GM19438 (cell line): ENCODE measurements at regions not wholly inside any gene's neighbourhood (a gene's known extent, or its start where the extent isn't known, plus 50 kb on each side); places are given as distances from the start of the nearest gene placed in this dataset.
"Not testable (repeated sequence)": the region's sequence is repeated elsewhere in the genome, so short reads cannot be mapped to it uniquely, and the experiment has no call there.

ENCODE experiments used
- ATAC-seq: cut with Tn5 transposase; IDR thresholded peaks from one replicate; pipeline ENCODE4 v1.9.1; 2021; ENCODE audit warnings: low read depth; ENCODE audit not compliant: unreplicated experiment

DNA sequence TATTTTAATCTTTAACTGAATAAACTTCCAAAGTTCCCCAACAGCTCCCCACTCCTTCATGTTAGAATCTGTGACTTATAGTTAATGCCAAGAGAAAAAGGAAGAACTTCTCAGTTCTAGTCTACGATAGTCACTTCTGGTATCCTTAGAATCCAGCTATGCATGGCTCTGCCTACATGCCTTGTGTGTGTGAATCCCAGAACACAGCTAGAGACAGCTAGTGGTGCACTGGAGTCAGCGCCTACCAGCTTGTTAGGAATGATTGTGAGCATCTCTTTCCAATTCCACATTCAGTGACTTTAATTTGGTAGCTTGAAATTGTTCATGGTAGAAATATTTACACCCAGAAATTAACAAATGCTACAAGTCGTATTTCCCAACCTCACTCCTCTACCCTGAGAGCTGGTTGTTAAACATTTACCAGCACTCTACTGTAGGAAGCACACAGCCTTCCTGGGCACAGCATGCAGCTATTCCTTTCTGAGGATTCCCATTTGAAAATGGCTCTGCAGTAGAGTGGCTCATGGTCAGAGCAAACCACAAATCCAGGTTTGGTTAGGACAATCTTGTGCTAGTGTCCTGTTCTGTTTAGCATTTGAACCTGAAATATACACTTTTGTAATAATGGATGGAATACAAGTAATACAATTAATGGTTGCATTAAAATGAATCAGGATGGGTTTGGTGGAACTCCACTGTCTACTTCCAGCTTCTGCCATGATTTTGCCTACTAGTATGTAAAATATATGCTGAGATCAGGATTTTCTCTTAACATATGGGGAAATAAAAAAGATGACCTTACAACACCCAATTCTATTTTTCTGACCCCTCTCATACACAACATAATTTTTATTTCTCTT, 371.0 kb upstream of the GBE1 start:
- ATAC-seq, result no peak

DNA sequence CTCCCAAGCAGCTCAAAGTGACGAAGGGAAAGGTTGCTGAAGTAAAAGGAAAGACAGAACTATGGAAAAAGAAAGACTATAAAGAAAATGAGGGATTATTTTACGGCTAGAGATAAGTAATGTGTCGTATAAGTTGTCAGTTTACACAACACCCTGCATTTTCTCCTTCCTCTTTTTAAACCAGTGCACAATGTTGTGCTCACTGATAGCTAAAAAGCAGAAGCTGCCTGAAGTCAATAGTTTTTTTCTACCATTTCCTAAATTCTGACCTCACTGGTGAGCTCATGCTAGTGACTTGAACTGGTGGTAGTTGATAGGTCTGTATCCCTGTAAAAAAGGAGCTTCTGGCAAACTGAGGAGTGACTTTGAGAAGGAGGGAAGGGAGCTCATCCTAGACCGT, 368.6 kb upstream of the GBE1 start:
- ATAC-seq, result no peak

DNA sequence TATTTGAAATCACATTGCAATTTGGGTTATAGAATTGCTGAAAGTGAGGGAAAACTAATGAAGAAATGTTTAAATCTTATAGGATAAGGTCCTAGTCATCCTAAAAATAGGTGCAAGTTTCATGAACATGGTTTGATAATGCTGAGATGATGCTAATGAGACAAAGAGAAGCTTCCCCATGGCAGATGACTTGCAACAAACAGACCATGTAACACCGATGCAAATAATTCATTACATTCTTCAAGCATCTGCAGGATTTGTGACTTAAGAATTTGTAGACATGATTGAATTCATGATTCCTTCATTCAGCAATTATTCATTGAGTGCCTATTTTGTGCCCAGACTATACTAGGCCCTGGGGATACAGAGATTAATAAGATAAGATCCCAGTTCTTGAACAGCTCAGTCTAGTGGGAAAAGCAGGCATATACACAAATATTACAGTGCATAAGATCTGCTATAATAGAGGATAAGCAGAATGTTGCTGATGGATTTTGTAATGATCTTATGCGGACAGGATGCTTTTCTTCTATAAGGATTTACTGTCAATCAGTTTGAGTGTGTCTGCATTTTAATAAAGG, 367.9 kb upstream of the GBE1 start:
- ATAC-seq, result no peak

DNA sequence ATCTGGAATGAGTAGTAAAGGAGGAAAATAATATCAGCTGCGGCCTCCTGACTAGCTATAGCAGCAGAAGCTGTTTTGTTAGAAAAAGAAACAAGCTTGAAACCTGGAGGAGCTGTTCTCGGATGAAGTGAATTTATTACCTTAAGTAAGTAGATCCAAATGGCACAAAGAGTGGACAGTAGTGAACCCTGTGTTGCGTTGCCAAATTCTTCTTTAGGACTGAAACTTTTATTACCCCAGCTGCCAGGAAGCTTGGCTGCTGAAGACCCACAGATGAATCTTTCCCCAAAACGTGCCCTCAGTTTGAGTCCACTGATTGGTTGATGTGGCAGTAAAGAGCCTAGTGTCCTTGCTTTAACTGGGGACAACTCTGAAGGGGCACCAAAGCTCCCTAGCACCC, 366.8 kb upstream of the GBE1 start:
- no peak for ATAC-seq

DNA sequence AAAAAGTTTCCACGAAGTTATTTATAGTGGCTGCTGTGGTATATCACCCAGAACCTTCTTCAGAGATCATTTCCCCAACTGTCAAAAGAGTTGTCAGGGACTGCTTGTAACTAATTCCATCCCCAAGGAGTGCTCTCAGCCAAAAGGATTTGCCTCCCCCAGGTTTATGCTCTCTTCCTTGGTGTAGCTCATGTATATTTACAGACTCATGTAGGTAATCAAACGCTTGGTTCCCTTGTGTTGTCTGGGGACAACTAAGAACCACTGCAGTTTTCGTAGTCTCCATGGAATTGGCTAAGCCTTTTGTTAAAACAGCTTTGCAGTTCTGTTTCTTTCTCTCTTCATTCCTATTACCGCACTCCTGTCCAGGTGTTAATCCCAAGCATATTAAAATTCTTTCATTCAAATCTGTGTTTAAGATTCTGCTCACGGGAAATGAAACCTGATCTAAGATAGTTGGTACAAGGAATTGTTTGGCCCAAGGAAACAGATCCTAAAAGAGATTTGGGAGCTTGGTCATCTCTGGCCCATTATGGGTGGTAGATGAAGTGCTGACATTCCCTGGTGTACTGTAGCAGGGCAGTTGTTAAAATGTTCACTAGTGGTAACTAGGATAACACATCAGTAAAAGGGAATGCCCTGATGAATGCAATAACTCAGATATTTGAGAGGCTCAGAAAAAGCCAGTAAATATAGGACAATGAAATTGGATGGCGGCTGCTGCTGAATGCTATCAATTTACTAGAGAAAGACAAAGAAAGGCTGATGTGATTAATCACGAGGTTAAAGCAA, 361.3 kb upstream of the GBE1 start:
- ATAC-seq, result no peak

DNA sequence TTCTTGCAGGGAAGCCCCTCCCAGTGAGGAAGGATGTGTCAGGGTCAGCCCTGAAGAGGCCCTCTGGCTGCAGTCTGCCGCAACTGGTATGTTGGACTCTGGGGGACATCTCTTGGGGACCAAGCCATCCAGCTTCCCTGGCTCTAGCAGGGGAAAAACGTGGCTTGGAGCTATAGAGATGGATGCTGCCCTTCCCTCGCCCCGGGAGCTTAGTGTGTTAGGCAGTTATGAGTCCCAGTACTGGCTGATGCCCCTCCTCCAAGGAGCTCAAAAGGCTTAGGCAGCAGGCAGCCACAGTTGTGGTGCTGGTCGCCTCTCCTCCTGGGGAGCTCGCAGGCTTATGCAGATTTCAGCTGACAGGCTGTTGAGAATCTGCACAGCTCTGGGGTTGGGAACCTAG, 353.1 kb upstream of the GBE1 start:
- ATAC-seq, result no peak

DNA sequence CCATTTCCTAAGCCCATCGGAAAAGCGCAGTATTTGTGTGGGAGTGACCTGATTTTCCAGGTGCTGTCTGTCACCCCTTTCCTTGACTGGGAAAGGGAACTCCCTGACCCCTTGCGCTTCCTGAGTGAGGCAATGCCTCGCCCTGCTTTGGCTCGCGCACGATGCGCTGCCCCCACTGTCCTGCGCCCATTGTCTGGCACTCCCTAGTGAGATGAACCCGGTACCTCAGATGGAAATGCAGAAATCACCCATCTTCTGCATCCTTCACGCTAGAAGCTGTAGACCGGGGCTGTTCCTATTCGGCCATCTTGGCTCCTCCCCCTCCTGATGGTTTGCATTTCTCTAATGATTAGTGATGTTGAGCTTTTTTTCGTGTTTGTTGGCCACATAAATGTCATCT, 349.3 kb upstream of the GBE1 start:
- ATAC-seq, result not testable (repeated sequence)

DNA sequence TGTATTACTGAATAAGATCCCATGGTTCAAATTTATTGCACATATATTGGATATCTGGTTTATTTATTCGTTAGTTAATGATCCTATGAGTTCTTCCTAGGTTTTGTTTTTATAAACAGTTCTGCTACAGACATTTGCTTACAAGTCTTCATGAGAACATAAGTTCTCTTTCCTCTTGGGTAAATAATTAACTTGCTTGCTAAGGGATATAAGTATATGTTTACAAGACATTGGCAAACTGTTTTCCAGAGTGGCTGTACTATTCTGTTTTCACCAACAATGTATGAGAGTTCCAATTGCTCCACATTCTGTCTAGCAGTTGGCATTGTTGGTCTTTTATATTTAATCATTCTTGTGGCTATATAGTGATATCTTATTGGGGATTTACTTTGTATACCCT, 341.8 kb upstream of the GBE1 start:
- no peak for ATAC-seq

DNA sequence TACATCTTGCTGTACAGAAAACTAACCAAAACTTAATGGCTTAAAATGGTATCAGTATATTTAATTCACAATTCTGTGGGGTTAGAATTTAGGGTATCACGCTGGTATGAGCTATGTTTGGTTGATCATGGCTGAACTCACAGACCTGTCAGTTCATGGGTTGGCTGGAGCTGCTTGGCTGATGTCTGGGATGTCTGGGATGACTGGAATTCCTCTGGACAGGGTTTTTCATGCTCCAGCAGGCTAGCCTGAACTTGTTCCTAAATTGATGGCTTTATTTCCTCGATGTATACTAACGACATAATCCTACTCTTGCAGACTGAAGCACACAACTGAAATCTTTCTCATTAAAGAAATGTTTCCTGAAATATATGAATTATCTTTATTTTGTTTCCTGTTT, 338.9 kb upstream of the GBE1 start:
- ATAC-seq, result no peak

DNA sequence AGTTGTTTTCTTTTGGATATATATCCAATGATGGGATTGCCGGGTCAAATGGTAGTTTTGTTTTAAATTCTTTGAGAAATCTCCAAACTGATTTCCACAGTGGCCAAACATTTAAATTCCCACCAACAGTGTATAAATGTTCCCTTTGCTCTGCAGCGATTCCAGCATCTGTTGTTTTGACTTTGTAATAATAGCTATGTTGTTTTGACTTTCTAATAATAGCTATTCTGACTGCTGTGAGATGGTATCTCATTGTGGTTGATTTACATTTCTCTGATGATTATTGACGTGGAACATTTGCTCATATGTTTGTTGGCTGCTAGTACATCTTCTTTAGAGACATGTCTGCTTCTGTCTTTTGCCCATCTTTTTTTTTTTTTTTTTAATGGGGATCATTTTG, 332.2 kb upstream of the GBE1 start:
- no peak for ATAC-seq

DNA sequence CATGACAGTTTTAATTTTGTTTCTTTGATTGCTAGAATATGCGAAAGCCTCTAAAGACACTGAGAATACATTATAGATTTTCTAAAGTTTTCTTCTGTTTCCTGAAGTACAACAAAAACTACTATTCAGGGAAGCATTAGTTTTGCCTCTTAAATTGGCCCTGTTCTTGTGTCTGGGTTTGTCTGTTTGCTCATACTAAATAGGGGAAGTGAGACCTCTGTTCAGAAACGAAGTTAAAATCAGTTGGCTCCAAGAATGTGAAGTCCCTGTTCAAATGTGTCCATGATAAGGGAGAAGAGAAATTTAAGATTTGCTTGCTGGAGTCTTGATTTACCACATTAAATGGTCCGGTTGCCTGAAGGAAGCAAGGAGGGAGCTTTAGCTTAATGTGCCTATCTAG, 327.3 kb upstream of the GBE1 start:
- ATAC-seq, result peak; percentile 58

DNA sequence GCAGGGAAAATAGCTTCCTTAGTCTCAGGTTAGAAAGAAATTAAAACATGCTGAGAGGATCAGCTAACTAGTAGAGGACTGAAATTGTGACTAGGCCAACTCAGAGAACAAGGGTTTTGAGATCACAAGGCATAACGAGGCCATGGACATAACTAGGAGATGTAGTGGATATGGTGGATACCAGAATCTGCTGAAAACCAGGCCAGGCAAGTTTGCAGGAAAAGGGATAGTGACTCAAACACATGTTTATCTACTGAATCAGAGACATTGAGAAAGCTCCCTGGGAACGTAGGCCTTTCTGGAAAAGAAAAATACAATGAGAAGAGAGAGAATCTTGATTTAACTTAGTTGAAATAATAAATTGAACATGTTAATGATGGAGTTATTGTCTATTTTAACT, 326.5 kb upstream of the GBE1 start:
- ATAC-seq, result no peak

DNA sequence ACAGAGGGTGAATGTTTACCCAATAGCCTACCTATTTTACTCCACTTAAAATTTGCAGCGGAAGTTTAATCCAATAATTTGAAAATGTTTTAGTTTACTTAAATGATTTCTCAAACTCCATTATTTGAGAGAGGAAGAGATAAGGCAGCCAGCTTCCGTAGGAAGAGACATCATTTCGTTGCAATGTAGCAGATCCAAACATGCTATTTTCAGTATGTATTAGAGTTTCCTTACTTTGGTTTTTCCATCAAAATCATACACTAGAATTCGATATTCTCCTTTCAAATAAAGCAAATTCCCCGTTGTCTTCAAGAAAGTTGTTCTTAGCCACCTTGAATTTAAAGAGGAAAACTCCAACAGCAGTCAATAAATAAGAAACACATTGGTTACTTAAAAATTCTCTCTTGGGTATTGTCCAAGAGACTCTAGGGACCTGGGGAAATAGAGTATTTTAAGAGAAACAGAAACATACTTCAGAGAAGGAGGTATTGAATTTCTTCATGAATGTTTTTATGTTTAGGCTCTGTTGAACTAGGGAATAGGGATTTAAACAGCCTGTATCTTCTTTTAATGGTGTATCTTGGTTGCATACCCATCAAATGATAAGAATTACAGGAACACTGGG, 324.5 kb upstream of the GBE1 start:
- ATAC-seq, result no peak

DNA sequence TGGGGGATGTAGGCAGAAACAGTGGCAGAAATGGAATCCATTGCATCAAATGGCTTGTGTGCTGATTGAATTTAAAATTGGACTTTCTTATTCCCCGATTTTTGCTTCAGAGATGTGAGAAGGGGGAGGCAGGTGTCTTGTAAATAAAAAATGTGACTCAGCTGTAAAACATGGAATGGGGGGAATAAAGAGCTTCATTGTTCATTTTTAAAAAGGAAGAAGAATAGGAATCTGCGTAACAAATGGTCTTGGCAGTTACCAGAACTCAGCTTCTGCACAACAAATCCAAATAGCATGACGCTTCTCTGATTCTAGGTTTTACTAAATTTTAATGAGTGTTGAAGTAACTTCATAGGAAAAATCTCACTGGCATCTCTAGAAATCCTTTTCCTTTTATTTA, 323.9 kb upstream of the GBE1 start:
- ATAC-seq, result no peak

DNA sequence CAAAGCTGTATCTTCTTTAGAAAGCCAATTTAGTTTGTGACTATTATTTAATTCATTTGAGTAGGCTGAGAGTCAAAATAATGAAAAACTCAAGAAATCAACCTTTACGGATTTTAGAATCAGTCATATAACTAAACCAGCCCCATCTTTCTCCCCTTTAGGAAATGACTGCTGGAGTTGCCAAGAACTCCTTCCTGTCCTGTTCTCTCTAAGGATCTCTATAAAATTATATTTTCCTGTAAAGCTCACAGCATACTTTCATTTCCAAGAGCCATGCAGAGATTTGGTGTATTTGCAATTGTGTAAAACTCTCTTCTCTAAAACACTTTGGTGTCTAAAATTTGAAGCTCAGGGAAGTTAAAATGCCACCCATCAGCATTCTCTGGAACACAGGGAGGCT, 323.4 kb upstream of the GBE1 start:
- no peak for ATAC-seq

DNA sequence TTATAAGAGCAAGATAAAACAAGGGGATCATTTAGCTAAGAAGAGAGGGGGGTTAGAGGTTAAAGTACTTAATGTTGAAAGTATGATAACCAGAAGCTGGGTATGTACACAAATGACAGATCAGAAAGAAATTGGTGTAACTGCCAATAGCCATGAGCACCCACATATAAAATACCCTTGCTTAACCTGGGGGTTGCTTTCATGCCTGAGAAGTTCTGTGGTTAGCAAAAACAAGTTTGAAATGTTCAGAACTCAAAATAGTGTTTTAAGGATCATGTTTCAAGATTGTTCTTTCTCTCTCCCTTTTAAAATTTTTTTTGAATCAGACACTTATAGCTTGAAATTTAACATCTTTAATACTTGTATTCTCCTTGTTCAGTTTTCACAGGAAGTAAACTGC, 321.4 kb upstream of the GBE1 start:
- no peak for ATAC-seq

DNA sequence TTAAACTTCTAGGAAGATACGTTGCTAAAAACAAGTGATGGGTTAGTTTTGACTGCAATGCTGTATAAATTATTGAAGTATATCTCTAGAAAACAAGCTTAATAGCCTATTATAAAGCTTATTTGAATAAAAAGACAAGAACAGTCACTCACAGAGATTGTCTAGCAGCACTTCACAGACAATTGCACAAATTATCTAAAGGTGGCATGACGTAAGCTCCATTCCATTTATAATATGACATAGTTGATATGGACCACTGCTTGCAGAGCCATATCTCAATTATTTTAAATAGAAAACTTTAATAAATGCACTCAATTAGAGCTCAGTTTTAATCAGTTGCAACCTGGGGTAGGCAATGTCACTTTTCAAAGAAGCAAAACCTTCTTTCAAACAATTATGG, 319.9 kb upstream of the GBE1 start:
- ATAC-seq, result no peak

DNA sequence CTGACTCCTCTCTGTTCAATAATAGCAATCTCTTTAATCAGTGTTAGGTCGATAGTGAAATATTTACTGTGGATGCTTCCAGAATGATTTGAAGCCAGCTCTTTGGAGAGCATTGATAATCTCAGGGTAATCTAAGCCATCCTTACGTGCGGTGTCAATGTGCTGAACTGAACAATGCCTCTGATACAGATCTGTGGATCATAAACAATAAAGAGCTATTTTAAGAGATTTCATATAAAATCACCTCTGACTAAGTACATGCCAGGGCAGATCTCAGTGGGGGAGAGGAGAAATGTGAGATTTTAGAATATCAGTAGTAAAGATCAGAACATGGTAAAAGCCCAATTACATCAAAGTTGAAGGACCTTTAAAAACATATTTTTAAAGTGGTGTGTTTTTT, 319.3 kb upstream of the GBE1 start:
- no peak for ATAC-seq

DNA sequence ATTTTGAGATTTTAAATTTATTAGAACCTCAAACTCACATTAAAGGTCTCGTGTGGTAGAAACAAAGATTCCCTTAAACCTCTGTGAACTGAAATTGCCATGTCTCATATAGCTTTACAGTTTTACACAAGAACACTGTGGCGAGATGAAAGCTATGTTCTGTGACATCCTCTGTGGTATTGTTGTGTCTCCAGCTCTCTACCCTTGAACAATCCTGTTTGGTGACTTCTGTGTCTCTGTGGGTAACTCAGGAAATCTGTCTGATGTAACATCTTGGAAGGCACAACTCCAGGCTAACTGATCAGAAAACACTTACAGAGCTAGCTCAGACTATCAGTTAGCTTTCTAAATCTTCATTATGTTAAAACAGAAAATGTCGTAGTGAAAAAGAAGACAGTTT, 318.8 kb upstream of the GBE1 start:
- no peak for ATAC-seq

DNA sequence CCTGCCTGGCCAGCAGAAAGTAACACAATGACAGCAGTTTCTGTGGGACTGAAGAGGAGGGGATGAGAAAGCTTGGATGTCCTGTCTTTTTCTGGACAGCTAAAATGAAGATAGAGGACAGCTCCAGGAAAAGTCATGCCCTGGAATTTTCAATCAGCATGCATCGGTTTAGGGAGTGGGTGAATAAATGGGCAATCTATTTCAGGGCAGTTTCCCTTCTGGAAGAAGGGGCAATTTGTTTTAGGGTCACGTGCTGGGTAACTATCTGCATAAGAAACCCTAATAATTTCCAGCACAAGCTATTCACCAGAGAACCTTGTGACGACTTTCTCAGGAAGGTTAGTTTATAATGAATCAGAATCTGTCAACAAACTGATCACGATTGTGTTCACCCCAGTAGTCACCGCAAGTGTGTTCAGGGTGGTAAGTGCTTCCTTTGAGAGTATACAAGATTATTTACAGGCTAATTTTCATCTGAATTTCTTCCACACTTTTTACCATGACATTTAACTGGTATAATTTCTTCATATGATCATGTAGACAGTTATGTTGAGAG, 318.0 kb upstream of the GBE1 start:
- ATAC-seq, result no peak

DNA sequence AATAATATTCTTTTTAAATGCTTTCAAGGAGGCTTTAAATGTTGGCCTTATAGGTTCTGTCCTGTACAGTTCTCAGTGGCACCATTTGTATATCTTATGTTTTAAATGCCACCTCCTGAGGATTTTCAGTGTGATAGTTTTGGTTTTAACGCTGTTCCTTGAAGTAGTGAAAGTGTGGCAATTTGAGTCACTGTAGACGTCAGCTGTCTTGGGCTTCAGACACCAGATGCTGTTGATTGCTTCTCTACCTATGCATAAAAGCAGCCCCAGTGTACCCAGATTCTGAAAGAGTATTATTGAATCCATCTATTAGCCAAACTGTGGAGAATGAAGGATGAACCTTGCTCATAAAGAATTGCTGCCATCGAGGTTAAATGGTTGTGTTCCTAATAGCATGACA, 316.8 kb upstream of the GBE1 start:
- ATAC-seq, result no peak
